ENCODE measurements at regions not wholly inside any gene's neighbourhood (a gene's known extent, or its start where the extent isn't known, plus 50 kb on each side); places are given as distances from the start of the nearest gene placed in this dataset.
"Not testable (repeated sequence)": the region's sequence is repeated elsewhere in the genome, so short reads cannot be mapped to it uniquely, and the experiment has no call there.

DNA sequence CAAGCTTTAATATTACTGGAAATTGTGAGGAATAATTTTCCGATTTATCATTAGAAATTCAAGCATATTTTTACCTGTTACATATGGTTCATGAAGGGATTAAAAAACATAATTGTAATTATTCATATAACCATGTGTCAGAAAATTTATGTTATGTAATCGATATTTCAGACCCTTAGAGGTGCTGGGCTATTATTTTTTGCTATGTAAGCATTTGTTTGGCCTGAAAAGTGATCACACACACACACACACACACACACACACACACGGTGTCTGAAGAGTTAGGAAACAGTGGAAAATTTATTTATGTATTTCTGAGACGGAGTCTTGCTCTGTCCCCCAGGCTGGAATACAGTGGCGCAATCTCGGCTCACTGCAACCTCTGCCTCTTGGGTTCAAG lies 375.5 kb downstream of the PTH2R start:
- no peak overlapping the region for H3K4me2 ChIP-seq (ENCODE audit: low read length)
- H3K4me3 ChIP-seq (ENCODE audit: low read length), result no peak overlapping the region
- no peaks in the 10 kb centered on the region for H3K27me3 ChIP-seq (ENCODE audit: control insufficient read depth, insufficient read depth, low read length)
- no peak overlapping the region for H3K9ac ChIP-seq (ENCODE audit: low read depth, low read length)
- no peaks in the 10 kb centered on the region for H3K9me3 ChIP-seq (replicated peaks; ENCODE audit: low read length)
- no peaks in the 10 kb centered on the region for H3K36me3 ChIP-seq (ENCODE audit: insufficient read depth, low read length)
- no peaks in the 10 kb centered on the region for H3K4me1 ChIP-seq (ENCODE audit: control insufficient read depth, insufficient read depth, low read length)

DNA sequence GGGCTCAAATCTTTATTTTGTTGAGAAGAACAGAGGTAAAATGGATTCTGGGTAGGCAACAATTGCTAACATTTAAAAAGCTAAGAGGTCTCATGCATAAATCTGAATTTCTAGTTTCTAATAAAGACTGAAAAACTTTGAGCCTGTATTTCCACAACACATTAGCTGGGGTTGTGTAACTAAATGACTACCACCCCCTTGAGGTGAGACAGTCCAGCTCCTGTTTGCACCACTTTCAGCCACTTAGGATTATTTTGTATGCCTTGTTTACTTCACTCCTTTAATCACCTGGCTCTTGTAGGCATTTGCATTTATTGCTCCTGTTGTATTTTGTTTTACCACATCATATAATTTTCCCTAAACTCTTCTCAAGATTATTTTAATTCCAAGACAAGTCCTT lies 376.6 kb downstream of the PTH2R start:
- no peak overlapping the region for H3K4me3 ChIP-seq (ENCODE audit: low read length)
- H3K36me3 ChIP-seq (ENCODE audit: insufficient read depth, low read length), result no peaks in the 10 kb centered on the region
- H3K9me3 ChIP-seq (replicated peaks; ENCODE audit: low read length), result no peaks in the 10 kb centered on the region
- no peak overlapping the region for H3K4me2 ChIP-seq (ENCODE audit: low read length)
- H3K4me1 ChIP-seq (ENCODE audit: control insufficient read depth, insufficient read depth, low read length), result no peaks in the 10 kb centered on the region
- no peaks in the 10 kb centered on the region for H3K27me3 ChIP-seq (ENCODE audit: control insufficient read depth, insufficient read depth, low read length)
- H3K9ac ChIP-seq (ENCODE audit: low read depth, low read length), result no peak overlapping the region

DNA sequence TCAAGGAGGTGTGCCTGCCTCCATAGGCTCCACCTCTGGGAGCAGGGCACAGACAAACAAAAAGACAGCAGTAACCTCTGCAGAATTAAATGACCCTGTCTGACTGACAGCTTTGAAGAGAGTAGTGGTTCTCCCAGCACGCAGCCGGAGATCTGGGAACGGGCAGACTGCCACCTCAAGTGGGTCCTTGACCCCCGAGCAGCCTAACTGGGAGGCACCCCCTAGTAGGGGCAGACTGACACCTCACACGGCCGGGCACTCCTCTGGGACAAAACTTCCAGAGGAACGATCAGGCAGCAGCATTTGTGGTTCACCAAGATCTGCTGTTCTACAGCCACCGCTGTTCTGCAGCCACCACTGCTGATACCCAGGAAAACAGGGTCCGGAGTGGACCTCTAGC lies 378.2 kb downstream of the PTH2R start:
- not testable (repeated sequence) for H3K4me2 ChIP-seq (ENCODE audit: low read length); H3K4me3 ChIP-seq (ENCODE audit: low read length); H3K9me3 ChIP-seq (replicated peaks; ENCODE audit: low read length); H3K4me1 ChIP-seq (ENCODE audit: control insufficient read depth, insufficient read depth, low read length); H3K9ac ChIP-seq (ENCODE audit: low read depth, low read length); H3K36me3 ChIP-seq (ENCODE audit: insufficient read depth, low read length); H3K27me3 ChIP-seq (ENCODE audit: control insufficient read depth, insufficient read depth, low read length)

DNA sequence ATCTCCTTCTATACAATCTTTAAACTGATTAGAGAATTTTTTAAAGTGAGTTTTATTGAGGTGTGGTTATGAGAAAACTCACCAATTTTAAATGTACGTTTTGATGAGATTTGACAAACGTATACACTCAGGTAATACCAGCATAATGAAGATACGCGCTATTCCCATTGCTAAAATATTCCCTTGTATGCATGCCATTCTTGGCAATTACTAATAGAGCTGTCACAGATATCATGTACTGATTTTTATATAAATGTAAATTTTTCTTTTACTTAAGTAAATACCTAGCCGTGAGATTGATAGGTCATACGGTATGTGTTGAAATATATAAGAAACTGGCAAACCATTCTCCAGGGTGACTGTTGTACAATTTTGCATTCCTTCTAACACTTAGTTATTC lies 384.7 kb downstream of the PTH2R start:
- H3K9ac ChIP-seq (ENCODE audit: low read depth, low read length), result no peak overlapping the region
- no peak overlapping the region for H3K4me3 ChIP-seq (ENCODE audit: low read length)
- no peak overlapping the region for H3K4me2 ChIP-seq (ENCODE audit: low read length)
- no peaks in the 10 kb centered on the region for H3K9me3 ChIP-seq (replicated peaks; ENCODE audit: low read length)
- no peaks in the 10 kb centered on the region for H3K4me1 ChIP-seq (ENCODE audit: control insufficient read depth, insufficient read depth, low read length)
- no peaks in the 10 kb centered on the region for H3K36me3 ChIP-seq (ENCODE audit: insufficient read depth, low read length)
- H3K27me3 ChIP-seq (ENCODE audit: control insufficient read depth, insufficient read depth, low read length), result no peaks in the 10 kb centered on the region

DNA sequence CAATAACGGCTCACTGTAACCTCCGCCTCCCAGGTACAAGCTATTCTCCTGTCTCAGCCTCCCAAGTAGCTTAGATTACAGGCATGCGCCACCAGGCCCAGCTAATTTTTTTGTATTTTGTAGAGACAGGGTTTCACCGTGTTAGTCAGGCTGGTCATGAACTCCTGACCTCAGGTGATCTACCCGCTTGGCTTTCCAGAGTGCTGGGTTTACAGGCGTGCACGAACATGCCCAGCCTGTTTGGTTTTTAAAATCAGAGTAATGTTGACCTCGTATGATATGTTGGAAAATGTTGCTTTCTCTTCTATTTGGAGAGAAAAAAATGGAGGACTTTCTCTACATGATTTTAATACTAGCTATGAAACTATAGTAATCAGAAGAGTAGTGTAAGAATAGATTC lies 386.2 kb downstream of the PTH2R start:
- Histone ChIP-seq H3K9ac (ENCODE audit: low read depth, low read length) (no peak overlapping the region), H3K36me3 (ENCODE audit: insufficient read depth, low read length) (no peaks in the 10 kb centered on the region), H3K4me1 (ENCODE audit: control insufficient read depth, insufficient read depth, low read length) (no peaks in the 10 kb centered on the region), H3K4me3 (ENCODE audit: low read length) (no peak overlapping the region), H3K4me2 (ENCODE audit: low read length) (no peak overlapping the region), H3K27me3 (ENCODE audit: control insufficient read depth, insufficient read depth, low read length) (no peaks in the 10 kb centered on the region), H3K9me3 (replicated peaks; ENCODE audit: low read length) (no peaks in the 10 kb centered on the region)

DNA sequence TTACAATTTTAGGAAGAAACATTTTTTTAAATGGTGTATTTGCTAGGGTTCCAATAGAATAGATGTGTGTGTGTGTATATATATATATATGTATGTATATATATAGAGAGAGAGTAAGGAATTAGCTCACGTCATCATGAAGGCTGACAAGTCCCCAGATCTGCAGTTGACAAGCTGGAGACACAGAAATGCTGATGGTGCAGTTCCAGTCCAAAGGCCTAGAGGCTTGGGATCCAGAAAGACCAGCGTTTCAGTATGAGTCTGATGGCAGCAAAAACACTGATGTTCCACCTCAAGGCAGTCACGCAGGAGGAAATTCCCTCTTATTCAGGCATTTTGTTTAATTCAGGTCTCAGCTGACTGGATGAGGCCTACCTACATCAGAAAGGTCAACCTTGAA lies 386.8 kb downstream of the PTH2R start:
- Histone ChIP-seq H3K27me3 (ENCODE audit: control insufficient read depth, insufficient read depth, low read length) (no peaks in the 10 kb centered on the region), H3K9me3 (replicated peaks; ENCODE audit: low read length) (no peaks in the 10 kb centered on the region), H3K9ac (ENCODE audit: low read depth, low read length) (no peak overlapping the region), H3K4me1 (ENCODE audit: control insufficient read depth, insufficient read depth, low read length) (no peaks in the 10 kb centered on the region), H3K4me3 (ENCODE audit: low read length) (no peak overlapping the region), H3K36me3 (ENCODE audit: insufficient read depth, low read length) (no peaks in the 10 kb centered on the region), H3K4me2 (ENCODE audit: low read length) (no peak overlapping the region)

DNA sequence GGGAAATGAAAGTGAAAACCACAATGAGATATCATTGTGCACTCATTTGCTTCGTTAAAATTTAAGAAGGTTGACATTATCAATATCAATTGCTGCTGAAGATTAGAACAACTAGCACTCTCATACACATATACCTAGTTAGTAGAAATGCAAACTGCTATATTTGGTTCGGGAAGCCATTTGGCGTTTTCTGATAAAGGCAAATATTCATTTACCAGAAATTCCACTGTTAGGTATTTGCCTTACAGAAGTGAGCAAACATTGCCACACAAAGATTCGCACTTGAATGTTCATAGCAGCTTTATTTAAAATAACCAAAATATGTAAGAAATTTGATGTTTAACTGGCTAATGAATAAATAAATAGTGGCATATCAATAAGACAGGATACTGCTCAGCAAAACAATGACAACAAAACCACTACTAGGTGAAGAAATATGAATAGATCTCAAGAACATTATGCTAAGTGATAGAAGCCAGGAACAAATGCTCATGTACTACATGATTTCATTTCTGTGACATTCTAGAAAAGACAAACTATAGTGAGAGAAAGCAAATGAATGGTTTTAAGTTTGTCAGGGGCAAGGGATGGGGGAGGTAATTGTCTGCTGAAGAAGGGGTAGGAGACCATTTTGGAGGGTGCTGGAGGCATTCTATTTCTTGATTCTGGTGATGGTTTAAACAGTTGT lies 387.8 kb downstream of the PTH2R start:
- Histone ChIP-seq H3K27me3 (ENCODE audit: control insufficient read depth, insufficient read depth, low read length) (no peaks in the 10 kb centered on the region), H3K4me2 (ENCODE audit: low read length) (no peak overlapping the region)

DNA sequence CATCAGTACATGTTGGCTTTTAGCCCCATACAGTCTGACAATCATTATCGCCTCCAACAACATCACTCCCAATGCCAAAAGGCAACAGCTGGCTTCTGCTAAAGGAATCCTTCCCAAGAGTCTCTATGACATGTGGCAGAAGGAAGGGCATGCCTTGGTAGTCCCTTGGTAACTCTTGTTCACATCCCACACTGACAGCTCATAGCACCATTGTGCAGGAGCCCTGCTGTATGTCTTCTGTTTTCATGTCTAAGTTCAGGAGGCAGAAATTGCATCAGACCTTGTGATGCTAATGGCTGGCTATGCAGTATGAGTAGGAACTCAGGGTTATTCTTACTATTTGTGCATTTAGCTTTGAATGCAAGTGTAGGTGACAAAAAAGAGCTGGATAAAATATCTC lies 392.1 kb downstream of the PTH2R start:
- Histone ChIP-seq H3K4me3 (ENCODE audit: low read length) (no peak overlapping the region), H3K9me3 (replicated peaks; ENCODE audit: low read length) (peaks cover 2% of the 10 kb centered on the region), H3K4me2 (ENCODE audit: low read length) (no peak overlapping the region), H3K9ac (ENCODE audit: low read depth, low read length) (no peak overlapping the region), H3K36me3 (ENCODE audit: insufficient read depth, low read length) (no peaks in the 10 kb centered on the region), H3K27me3 (ENCODE audit: control insufficient read depth, insufficient read depth, low read length) (no peaks in the 10 kb centered on the region), H3K4me1 (ENCODE audit: control insufficient read depth, insufficient read depth, low read length) (no peaks in the 10 kb centered on the region)

More for the DNA sequence above, 387.8 kb downstream of the PTH2R start:
- Histone ChIP-seq H3K9me3 (replicated peaks; ENCODE audit: low read length) (peaks cover 2% of the 10 kb centered on the region), H3K4me1 (ENCODE audit: control insufficient read depth, insufficient read depth, low read length) (no peaks in the 10 kb centered on the region), H3K36me3 (ENCODE audit: insufficient read depth, low read length) (no peaks in the 10 kb centered on the region), H3K9ac (ENCODE audit: low read depth, low read length) (no peak overlapping the region), H3K4me3 (ENCODE audit: low read length) (no peak overlapping the region)

DNA sequence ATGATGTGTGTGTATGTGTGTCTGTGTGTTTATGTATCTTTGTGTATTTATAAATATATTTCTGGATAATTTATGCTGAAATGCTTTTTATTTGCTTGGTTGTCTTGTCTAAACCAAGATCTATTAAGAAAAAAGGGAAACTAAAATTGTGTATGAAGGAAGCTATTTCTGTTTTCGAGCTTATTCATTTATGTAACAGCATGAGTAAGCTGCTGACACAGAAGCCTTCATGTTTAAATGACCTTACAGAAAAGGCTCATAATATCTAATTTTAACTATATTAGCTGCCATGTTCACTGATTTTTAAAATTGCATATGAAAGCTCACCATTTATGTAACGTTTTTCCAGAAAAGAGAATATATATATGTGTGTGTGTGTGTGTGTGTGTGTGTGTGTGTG lies 392.8 kb downstream of the PTH2R start:
- Histone ChIP-seq H3K27me3 (ENCODE audit: control insufficient read depth, insufficient read depth, low read length) (no peaks in the 10 kb centered on the region), H3K9me3 (replicated peaks; ENCODE audit: low read length) (peaks cover 2% of the 10 kb centered on the region), H3K36me3 (ENCODE audit: insufficient read depth, low read length) (no peaks in the 10 kb centered on the region), H3K9ac (ENCODE audit: low read depth, low read length) (no peak overlapping the region), H3K4me2 (ENCODE audit: low read length) (no peak overlapping the region), H3K4me3 (ENCODE audit: low read length) (no peak overlapping the region), H3K4me1 (ENCODE audit: control insufficient read depth, insufficient read depth, low read length) (no peaks in the 10 kb centered on the region)

DNA sequence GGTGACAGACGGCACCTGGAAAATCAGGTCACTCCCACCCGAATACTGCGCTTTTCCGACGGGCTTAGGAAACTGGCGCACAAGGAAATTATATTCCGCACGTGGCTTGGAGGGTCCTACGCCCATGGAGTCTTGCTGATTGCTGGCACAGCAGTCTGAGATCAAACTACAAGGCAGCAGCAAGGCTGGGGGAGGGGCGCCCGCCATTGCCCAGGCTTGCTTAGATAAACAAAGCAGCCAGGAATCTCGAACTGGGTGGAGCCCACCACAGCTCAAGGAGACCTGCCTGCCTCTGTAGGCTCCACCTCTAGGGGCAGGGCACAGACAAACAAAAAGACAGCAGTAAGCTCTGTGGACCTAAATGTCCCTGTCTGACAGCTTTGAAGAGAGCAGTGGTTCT lies 394.3 kb downstream of the PTH2R start:
- not testable (repeated sequence) for H3K4me1 ChIP-seq (ENCODE audit: control insufficient read depth, insufficient read depth, low read length); H3K9ac ChIP-seq (ENCODE audit: low read depth, low read length); H3K36me3 ChIP-seq (ENCODE audit: insufficient read depth, low read length); H3K4me3 ChIP-seq (ENCODE audit: low read length); H3K27me3 ChIP-seq (ENCODE audit: control insufficient read depth, insufficient read depth, low read length); H3K4me2 ChIP-seq (ENCODE audit: low read length); H3K9me3 ChIP-seq (replicated peaks; ENCODE audit: low read length)

DNA sequence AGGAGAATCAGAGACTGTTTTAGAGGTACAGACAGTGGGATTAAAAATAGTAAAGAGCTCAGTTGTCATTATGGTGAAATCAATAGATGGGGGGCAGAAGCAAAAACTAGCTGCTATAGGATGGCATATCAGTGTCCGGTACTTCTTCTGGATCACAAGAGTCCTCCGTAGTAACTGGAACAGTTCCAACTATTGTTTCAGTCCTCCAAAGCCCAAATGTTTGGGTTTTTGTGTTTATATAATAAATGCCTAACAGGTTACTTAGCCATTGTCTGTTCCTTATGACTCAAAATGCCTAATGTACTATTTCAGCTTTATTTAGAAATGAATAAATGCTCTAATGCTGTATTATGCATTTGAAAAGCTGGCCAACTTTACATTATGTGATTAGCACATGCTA lies 401.2 kb downstream of the PTH2R start:
- Histone ChIP-seq H3K4me2 (ENCODE audit: low read length) (no peak overlapping the region), H3K36me3 (ENCODE audit: insufficient read depth, low read length) (no peaks in the 10 kb centered on the region), H3K4me3 (ENCODE audit: low read length) (no peak overlapping the region), H3K9me3 (replicated peaks; ENCODE audit: low read length) (no peaks in the 10 kb centered on the region), H3K27me3 (ENCODE audit: control insufficient read depth, insufficient read depth, low read length) (no peaks in the 10 kb centered on the region), H3K4me1 (ENCODE audit: control insufficient read depth, insufficient read depth, low read length) (no peaks in the 10 kb centered on the region), H3K9ac (ENCODE audit: low read depth, low read length) (no peak overlapping the region)

DNA sequence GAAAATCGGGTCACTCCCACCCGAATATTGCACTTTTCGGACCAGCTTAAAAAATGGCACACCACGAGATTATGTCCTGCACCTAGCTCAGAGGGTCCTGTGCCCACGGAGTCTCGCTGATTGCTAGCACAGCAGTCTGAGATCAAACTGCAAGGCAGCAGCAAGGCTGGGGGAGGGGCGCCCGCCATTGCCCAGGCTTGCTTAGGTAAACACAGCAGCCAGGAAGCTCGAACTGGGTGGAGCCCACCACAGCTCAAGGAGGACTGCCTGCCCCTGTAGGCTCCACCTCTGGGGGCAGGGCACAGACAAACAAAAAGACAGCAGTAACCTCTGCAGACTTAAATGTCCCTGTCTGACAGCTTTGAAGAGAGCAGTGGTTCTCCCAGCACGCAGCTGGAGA lies 405.3 kb downstream of the PTH2R start:
- H3K36me3 ChIP-seq (ENCODE audit: insufficient read depth, low read length); H3K9me3 ChIP-seq (replicated peaks; ENCODE audit: low read length); H3K4me3 ChIP-seq (ENCODE audit: low read length); H3K27me3 ChIP-seq (ENCODE audit: control insufficient read depth, insufficient read depth, low read length); H3K4me1 ChIP-seq (ENCODE audit: control insufficient read depth, insufficient read depth, low read length); H3K9ac ChIP-seq (ENCODE audit: low read depth, low read length); H3K4me2 ChIP-seq (ENCODE audit: low read length): not testable (repeated sequence)

Data from skeletal muscle satellite cell (primary cell).